Gastrocnemius medialis (tissue), 4 donors: ENCODE measurements at regions not wholly inside any gene's neighbourhood (a gene's known extent, or its start where the extent isn't known, plus 50 kb on each side); places are given as distances from the start of the nearest gene placed in this dataset.

Experiments
- ATAC-seq, 2 donors: fragments of 150-250 bp; one replicate each; pipeline ENCODE4 v1.9.1; 2016
- DNase-seq, 2 donors: peaks; one replicate each; pipeline ENCODE4 v3.0.0-alpha.2; 2019
- H3K27ac ChIP-seq, 4 donors: fragments of 200-600 bp; sonication (generic); 1 replicate in 1 of 4; 2 replicates in 3 of 4; pipeline ENCODE4 v1.5.1; 2016 to 2018; ENCODE audit warnings: mild to moderate bottlenecking in 2 of 4, moderate library complexity in 1 of 4
- H3K27me3 ChIP-seq, 3 donors: fragments of 200-600 bp; sonication (generic) in 2 of 3; 1 replicate in 1 of 3; 2 replicates in 2 of 3; pipeline versions ENCODE4 v1.5.1 to v1.6.0; 2016 to 2019; ENCODE audit warnings: mild to moderate bottlenecking in 1 of 3, moderate library complexity in 1 of 3
- H3K36me3 ChIP-seq, 2 donors: fragments of 200-600 bp; sonication (generic) in 1 of 2; one replicate each; pipeline ENCODE4 v1.5.1; 2017 to 2018
- H3K4me1 ChIP-seq, 2 donors: fragments of 200-600 bp; sonication (generic) in 1 of 2; one replicate each; pipeline ENCODE4 v1.5.1; 2016 to 2017; ENCODE audit warnings: mild to moderate bottlenecking in 2 of 2
- H3K4me3 ChIP-seq, 4 donors: fragments of 200-600 bp; sonication (generic) in 3 of 4; 1 replicate in 1 of 4; 2 replicates in 3 of 4; pipeline ENCODE4 v1.5.1; 2016 to 2019; ENCODE audit warnings: mild to moderate bottlenecking in 2 of 4
- H3K9me3 ChIP-seq, 3 donors: fragments of 200-600 bp; sonication (generic) in 2 of 3; 1 replicate in 1 of 3; 2 replicates in 2 of 3; pipeline ENCODE4 v1.5.1; 2016 to 2019
- CTCF ChIP-seq, 5 experiments: fragments of 450-650 bp in 3 of 5; fragments of 200-600 bp in 2 of 5; sonication (generic) in 2 of 5; IDR thresholded peaks in 4 of 5; conservative IDR thresholded peaks in 1 of 5; 1 replicate in 4 of 5; 2 replicates in 1 of 5; pipeline ENCODE4 v1.5.1; 2016 to 2019; ENCODE audit warnings: antibody characterized with exemption in 5 of 5, mild to moderate bottlenecking in 3 of 5, moderate library complexity in 3 of 5
- POLR2A ChIP-seq, 2 donors: fragments of 450-650 bp; IDR thresholded peaks; one replicate each; pipeline ENCODE4 v1.6.1; 2017; ENCODE audit warnings: antibody characterized with exemption in 2 of 2, mild to moderate bottlenecking in 2 of 2, moderate library complexity in 2 of 2
- in situ Hi-C, 4 donors: fragments of 200-750 bp; cut with MboI; loops; one replicate each; pipeline versions ENCODE4 v1.15.0 to v1.8.0; 2017; ENCODE audit warnings: low sequenced_read_pairs in 4 of 4
- intact Hi-C: fragments of 100-400 bp; cut with DNase I; formaldehyde crosslinking; loops from one replicate; pipeline ENCODE4 v1.15.1; 2023; ENCODE audit warnings: low total_unique reads

- no peak overlapping the region for H3K27ac ChIP-seq
- no peaks in the 10 kb centered on the region for H3K36me3 ChIP-seq
- no peaks in the 10 kb centered on the region for H3K4me1 ChIP-seq
- in situ Hi-C loops (loop anchor here in 1 of 4 donors (25.0 kb wide), 1 partner anchor 407 kb away; no protein-coding TSS in a partner anchor), intact Hi-C loops (no loop called here)
- no peaks in the 10 kb centered on the region for H3K9me3 ChIP-seq
- no peak for ATAC-seq
- no peaks in the 10 kb centered on the region for H3K27me3 ChIP-seq
- TF ChIP-seq CTCF (IDR thresholded peaks at IDR 0.05 in 4 of 5, conservative IDR thresholded peaks at IDR 0.05 in 1 of 5) (no peak), POLR2A (IDR thresholded peaks at IDR 0.05) (no peak)
- no peak overlapping the region for H3K4me3 ChIP-seq
- no peak for DNase-seq
Measured at GRCh38 chr4:175929932-175930331, 117.9 kb upstream of the GPM6A start.

GRCh38 chr4:175930471-175930870 is 118.4 kb upstream of the GPM6A start:
- Histone ChIP-seq H3K4me1 (no peaks in the 10 kb centered on the region), H3K27me3 (no peaks in the 10 kb centered on the region), H3K36me3 (no peaks in the 10 kb centered on the region), H3K4me3 (no peak overlapping the region), H3K27ac (no peak overlapping the region), H3K9me3 (no peaks in the 10 kb centered on the region)
- in situ Hi-C loops = loop anchor here in 1 of 4 donors (25.0 kb wide), 1 partner anchor 407 kb away; no protein-coding TSS in a partner anchor
- DNase-seq = no peak
- ATAC-seq = no peak
- TF ChIP-seq CTCF (IDR thresholded peaks at IDR 0.05 in 4 of 5, conservative IDR thresholded peaks at IDR 0.05 in 1 of 5) (no peak), POLR2A (IDR thresholded peaks at IDR 0.05) (no peak)
- intact Hi-C loops = no loop called here

- no peak for ATAC-seq
- H3K4me1 ChIP-seq = no peaks in the 10 kb centered on the region
- no peak overlapping the region for H3K4me3 ChIP-seq
- DNase-seq = no peak
- intact Hi-C loops = no loop called here
- H3K27ac ChIP-seq = no peak overlapping the region
- H3K9me3 ChIP-seq = no peaks in the 10 kb centered on the region
- in situ Hi-C loops = loop anchor here in 1 of 4 donors (25.0 kb wide), 1 partner anchor 405 kb away; no protein-coding TSS in a partner anchor
- no peaks in the 10 kb centered on the region for H3K27me3 ChIP-seq
- no peak for TF ChIP-seq POLR2A (IDR thresholded peaks at IDR 0.05)
- TF ChIP-seq CTCF (IDR thresholded peaks at IDR 0.05 in 4 of 5, conservative IDR thresholded peaks at IDR 0.05 in 1 of 5) = no peak
- H3K36me3 ChIP-seq = no peaks in the 10 kb centered on the region
Measured at GRCh38 chr4:175932116-175932515, 120.1 kb upstream of the GPM6A start.

GRCh38 chr4:175934506-175934905 is 122.4 kb upstream of the GPM6A start:
- in situ Hi-C loops (loop anchor here in 1 of 4 donors (25.0 kb wide), 1 partner anchor 403 kb away; no protein-coding TSS in a partner anchor), intact Hi-C loops (no loop called here)
- Histone ChIP-seq H3K36me3 (no peaks in the 10 kb centered on the region), H3K27me3 (no peaks in the 10 kb centered on the region), H3K9me3 (no peaks in the 10 kb centered on the region), H3K4me3 (no peak overlapping the region), H3K27ac (no peak overlapping the region), H3K4me1 (no peaks in the 10 kb centered on the region)
- no peak for TF ChIP-seq CTCF (IDR thresholded peaks at IDR 0.05 in 4 of 5, conservative IDR thresholded peaks at IDR 0.05 in 1 of 5)
- no peak for TF ChIP-seq POLR2A (IDR thresholded peaks at IDR 0.05)
- ATAC-seq (no peak), DNase-seq (no peak)
